DMS153 (cell line): ENCODE measurements at regions not wholly inside any gene's neighbourhood (a gene's known extent, or its start where the extent isn't known, plus 50 kb on each side); places are given as distances from the start of the nearest gene placed in this dataset.
"Not testable (repeated sequence)": the region's sequence is repeated elsewhere in the genome, so short reads cannot be mapped to it uniquely, and the experiment has no call there.

Experiments used
- DNase-seq: peaks from one replicate; lab custom pipeline; 2025; lab: John Stamatoyannopoulos, UW

DNA sequence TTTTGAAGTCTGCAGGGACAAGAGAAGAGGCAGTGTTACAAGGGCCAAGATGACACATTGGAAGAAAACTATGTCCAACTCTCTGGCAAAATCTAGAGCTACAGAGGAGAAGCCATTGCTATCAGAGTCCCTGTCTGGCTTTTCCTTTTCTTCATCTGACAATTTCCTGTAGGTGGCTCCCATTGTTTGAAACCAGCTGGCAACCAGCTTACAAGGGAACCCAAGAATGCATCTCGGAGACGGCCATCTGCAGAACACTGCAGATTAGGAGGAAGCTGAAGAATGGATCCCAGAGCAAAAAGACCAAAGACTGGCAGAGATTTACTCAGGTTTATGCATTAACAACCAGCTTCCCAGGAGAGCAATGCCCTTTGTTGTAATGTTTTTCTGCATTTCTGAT lies 216.2 kb upstream of the CTSO start:
- no peak for DNase-seq

DNA sequence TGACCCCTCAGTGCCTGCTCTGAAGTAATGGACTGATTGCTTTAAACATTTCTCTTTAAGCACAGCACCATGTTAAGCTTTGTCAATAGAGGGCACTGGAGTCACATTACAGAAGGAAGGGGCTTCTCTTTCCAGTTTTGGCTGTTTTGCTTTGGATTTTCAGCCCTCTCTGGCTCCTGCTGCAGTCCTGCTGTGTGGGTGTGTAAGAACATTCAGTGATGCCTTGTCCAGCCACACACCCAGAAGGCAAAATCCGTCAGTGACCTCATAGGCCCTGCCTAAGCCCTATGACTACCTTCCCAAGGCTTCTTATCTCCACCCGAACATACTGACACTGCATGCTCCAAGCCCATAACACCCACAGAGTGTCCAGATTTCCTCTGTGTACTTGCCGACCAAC lies 215.3 kb upstream of the CTSO start:
- peak; percentile 18 for DNase-seq

- DNase-seq = no peak
Observed at GRCh38 chr4:156168288-156168687, 214.6 kb upstream of the CTSO start.

GRCh38 chr4:156158747-156159146 lies 205.1 kb upstream of the CTSO start:
- no peak for DNase-seq

GRCh38 chr4:156154978-156155377 lies 201.3 kb upstream of the CTSO start:
- no peak for DNase-seq

DNA sequence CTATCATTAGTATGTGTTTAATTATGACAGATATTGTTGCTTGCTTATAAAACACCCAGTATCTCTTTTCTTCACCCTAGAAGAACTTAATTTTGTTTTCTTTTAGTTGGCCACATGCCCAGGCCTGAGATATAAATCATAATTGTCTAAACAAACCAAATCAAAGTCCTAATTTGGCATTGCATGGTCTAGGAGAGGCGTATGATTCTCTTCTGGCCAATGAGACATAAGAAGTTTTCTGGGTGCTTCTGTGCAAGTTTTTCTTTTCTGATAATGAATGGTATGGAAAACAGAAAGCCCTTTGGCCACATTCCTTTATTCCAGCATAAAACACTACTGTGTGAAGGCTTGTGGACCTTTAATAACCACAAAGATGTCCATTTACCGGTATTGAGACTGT lies 192.9 kb upstream of the CTSO start:
- no peak for DNase-seq

GRCh38 chr4:156144961-156145360 lies 191.3 kb upstream of the CTSO start:
- DNase-seq = no peak

- no peak for DNase-seq
Observed at GRCh38 chr4:156138781-156139280, 185.2 kb upstream of the CTSO start.

- peak; percentile 70 for DNase-seq
Observed at GRCh38 chr4:156137679-156138473, 184.2 kb upstream of the CTSO start.

- DNase-seq = no peak
Observed at GRCh38 chr4:156132196-156132595, 178.5 kb upstream of the CTSO start.

- no peak for DNase-seq
Observed at GRCh38 chr4:156128616-156129015, 174.9 kb upstream of the CTSO start.

DNA sequence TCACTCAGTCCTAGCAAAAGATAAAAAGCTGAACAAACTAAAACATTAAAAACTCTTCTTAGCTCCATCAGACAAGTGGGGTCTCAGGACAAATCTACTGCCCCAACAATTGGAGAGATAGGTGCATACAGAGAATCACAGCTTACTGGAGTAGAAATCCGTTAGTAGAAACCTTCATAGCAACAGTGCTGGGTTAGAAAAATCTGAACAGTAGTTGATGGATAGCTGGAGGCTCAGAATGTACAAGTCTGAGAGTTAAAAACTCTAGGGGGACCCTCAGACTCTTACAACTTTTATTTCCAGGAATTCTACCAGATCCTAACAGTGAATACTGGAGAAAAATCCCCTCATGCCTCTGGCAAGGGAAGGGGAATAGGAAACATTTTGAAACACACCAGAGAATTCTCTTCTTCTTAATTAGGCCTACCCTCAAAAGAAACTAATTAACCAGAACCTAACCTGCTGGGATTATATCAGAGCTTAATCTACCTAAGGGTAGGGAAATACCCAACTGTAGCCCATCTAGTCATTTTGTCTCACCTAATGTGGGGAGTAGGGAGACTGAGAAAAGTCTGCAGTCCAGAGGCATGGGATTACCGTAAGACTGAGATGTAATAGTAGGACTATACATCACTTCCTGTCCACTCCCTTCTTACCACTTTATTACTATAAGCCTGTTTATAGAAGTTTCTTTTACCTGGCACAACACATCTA lies 165.0 kb upstream of the CTSO start:
- no peak for DNase-seq

GRCh38 chr4:156117743-156118142 lies 164.1 kb upstream of the CTSO start:
- DNase-seq = no peak

GRCh38 chr4:156116991-156117390 lies 163.3 kb upstream of the CTSO start:
- no peak for DNase-seq

- no peak for DNase-seq
Observed at GRCh38 chr4:156113138-156113765, 159.6 kb upstream of the CTSO start.

DNA sequence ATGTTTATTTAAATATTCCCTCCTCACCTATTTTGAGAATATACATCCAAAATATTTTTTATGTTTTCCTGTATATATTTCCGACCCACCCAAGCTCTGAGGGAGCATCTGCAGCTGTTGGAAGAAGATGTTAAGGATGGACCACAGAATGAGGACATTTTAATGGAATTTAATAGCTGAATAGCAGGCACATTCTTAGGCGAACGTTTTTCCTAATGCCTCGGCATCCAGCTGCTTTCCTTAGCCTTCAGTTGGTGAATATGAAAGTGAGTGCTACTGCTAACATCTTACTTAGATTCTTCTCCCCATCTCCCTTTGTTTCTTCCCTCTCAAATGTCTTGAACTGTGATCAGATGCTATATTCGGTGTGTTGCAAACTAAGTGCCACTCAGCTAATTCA lies 158.0 kb upstream of the CTSO start:
- no peak for DNase-seq

- DNase-seq = no peak
Observed at GRCh38 chr4:156109943-156110900, 156.6 kb upstream of the CTSO start.

- not testable (repeated sequence) for DNase-seq
Observed at GRCh38 chr4:156109087-156109486, 155.4 kb upstream of the CTSO start.

- no peak for DNase-seq
Observed at GRCh38 chr4:156103311-156103710, 149.6 kb upstream of the CTSO start.

GRCh38 chr4:156102411-156102810 lies 148.7 kb upstream of the CTSO start:
- no peak for DNase-seq

DNA sequence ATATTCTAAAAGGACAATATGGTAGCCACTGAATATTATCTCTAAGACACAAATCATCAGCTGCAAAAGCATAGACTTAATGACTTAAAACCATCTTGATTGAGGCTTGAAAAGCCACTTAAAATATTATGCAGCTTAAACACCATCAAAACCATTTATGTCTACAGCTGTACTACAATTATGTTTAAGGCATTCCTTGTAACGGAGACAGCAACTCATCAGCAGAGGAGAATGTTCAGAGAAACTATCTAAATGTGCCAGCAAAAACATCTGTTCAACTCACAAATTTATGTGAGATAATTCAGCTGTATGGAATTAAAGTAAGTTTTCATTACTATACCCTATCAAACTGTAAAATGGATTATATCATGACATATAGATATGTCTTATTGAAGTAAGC lies 147.9 kb upstream of the CTSO start:
- no peak for DNase-seq

DNA sequence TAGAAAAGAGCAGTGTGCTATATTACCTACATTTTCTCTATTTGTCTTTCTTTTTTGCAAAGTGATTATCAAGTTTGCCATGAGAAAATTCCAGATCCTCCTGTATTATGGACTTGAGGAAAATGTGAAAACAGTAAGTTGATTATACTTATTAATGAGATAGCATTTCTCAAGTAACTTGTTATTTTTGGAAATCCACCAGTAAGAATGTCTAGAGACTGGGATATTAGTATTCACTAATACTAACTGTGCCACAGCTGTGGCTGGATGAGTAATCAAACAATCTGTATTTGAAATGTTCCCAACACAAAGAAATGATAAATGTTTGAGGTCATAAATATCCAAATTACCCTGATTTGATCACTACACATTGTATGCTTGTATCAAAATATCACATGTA lies 147.0 kb upstream of the CTSO start:
- DNase-seq = no peak
